GM10266 (cell line): ENCODE measurements at regions not wholly inside any gene's neighbourhood (a gene's known extent, or its start where the extent isn't known, plus 50 kb on each side); places are given as distances from the start of the nearest gene placed in this dataset.
"Not testable (repeated sequence)": the region's sequence is repeated elsewhere in the genome, so short reads cannot be mapped to it uniquely, and the experiment has no call there.

ENCODE experiments used
- DNase-seq: peaks from one replicate; pipeline ENCODE4 v3.0.0; 2012; ENCODE audit errors: extremely low spot score
- TF ChIP-seq, protein P1 (sequence below): IDR thresholded peaks from 2 replicates; pipeline ENCODE4 v1.5.1; 2012; ENCODE audit warnings: mild to moderate bottlenecking, low read depth; ENCODE audit not compliant: control insufficient read depth, insufficient read depth; ENCODE audit errors: missing control alignments

DNA sequence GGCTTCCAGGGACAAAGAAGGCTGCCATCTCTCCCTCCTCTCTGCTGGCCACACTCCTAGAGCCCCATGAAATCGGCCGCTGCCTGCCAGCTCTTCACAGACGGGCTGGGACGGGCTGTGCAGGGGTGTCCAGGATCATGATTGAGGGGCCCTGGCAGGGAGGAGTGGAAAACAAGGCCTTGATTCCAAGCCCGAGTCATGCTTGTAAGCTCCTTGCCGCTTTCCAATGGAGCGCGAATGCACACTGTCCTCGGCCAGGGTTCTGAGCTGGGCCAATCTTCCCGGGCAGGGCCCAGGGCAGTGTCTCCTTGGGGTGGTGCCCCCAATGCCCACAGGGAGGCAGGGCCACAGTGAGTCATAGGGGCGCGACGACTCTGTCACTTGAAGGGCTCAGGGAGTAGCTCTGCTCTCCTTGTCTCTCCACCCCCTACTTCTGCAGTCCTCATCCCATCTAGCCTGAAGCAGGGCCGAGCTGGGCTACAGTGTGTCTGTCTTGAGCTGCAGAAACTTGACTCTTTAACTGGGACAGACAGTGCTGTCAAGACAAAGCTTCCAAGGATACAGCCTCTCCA lies 186.2 kb upstream of the SVIL start:
- DNase-seq = no peak
- TF ChIP-seq, protein P1, sequence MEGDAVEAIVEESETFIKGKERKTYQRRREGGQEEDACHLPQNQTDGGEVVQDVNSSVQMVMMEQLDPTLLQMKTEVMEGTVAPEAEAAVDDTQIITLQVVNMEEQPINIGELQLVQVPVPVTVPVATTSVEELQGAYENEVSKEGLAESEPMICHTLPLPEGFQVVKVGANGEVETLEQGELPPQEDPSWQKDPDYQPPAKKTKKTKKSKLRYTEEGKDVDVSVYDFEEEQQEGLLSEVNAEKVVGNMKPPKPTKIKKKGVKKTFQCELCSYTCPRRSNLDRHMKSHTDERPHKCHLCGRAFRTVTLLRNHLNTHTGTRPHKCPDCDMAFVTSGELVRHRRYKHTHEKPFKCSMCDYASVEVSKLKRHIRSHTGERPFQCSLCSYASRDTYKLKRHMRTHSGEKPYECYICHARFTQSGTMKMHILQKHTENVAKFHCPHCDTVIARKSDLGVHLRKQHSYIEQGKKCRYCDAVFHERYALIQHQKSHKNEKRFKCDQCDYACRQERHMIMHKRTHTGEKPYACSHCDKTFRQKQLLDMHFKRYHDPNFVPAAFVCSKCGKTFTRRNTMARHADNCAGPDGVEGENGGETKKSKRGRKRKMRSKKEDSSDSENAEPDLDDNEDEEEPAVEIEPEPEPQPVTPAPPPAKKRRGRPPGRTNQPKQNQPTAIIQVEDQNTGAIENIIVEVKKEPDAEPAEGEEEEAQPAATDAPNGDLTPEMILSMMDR = no peak

DNA sequence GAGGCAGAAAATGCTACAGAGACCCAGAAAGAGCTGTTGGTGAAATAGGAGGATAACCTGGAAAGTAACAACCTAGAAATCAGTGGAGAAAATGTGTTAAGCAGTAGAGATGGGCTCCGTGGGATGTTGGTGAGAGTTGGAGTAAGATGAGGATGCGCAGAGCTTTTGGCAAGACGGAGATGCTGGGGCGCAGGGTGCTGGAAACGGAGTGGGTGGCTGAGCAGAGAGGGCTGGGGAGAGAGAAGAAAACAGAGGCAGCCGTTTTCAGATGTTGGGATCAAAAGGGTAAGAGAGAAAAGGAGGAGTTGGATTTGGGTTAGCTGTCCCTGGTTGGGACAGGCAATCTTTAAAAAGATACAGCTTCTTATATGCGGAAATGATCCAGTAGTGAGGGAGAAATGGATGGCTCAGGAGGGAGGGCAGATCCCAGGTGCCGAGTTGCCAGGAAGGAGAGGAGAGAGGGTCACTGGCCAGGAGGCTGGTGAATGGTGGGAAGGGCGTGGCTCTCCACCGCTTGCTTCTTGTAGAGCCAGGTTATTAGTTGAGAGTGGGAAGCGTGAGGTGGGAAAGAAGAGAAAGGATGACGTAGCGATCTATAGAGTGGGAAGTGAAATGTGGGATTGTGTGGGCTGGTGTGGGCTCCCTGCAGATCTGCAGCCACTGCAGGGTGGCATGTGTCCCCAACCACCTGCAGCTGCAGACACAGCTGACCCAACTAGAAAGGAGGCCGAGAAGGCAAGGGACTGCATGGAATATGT lies 182.2 kb upstream of the SVIL start:
- TF ChIP-seq, protein P1 = no peak
- DNase-seq = no peak

DNA sequence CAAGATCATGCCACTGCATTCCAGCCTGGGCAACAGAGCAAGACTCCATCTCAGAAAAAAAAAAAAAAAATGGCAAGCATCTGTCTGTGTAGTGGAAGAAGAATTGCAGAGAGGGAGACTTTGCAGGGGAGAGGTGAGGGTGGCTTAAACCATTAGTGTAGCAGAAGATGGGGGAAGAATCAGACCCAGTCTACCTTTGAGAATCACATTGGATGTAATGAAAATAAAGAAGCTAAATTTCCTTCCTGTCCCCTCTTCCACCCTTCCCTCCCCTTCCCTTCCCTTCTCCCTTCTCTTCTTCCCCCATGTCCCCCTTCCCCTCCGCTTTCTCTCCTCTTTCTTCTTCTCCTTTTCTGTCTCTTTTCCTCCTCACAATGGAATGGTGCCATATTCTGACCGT lies 180.8 kb upstream of the SVIL start:
- no peak for DNase-seq
- TF ChIP-seq, protein P1 = no peak

DNA sequence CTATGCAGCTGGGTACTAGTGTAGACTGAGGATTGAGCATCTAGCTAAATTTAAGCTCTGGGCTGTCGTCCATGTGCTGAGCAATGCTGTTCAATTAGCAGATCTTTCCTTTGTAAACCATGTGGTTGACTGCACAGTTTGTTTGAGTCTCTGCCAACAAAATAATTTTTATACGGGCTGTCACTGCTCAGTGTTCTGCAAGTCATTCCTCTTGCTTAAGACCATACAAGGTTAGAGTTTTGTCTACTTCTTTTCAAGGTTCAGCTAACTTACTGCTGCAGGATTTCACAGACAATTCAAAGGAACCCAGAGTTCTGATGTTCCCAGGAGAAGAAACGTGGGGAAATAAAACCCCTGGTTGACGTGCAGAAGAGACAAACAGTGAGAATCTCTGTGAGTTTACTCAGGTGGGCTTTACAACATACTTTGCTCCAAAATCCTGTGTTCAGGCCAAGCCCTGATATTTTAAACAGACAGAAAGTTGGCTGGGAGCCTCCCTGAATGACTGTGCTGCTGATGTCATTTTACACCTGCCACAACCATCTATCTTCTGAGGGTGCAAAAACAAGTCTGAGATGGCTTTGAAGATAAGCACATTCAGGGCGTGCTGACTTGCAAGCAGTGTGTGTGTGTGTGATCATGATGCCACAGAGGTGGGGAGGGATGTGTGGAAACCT lies 177.1 kb upstream of the SVIL start:
- TF ChIP-seq, protein P1 = no peak
- DNase-seq = no peak

DNA sequence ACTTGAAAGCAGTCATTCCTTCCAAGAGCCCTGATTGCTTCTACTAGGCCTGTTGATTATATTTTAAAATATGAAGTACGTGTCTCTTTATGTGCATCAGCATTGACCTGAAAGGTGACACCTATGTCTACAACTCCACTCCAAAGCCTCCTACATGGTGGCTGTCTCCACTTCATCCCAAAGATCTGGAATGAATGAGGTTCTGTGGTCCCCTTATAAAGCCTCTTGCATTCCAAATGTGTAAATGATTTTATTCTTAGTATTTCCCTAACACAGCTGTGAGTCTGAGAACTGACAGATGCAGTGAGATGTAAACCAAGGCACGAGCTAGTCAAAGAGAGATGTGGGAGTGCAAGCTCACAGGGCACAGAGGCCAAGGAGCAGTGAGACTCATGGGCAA lies 176.0 kb upstream of the SVIL start:
- DNase-seq = no peak
- TF ChIP-seq, protein P1 = no peak

DNA sequence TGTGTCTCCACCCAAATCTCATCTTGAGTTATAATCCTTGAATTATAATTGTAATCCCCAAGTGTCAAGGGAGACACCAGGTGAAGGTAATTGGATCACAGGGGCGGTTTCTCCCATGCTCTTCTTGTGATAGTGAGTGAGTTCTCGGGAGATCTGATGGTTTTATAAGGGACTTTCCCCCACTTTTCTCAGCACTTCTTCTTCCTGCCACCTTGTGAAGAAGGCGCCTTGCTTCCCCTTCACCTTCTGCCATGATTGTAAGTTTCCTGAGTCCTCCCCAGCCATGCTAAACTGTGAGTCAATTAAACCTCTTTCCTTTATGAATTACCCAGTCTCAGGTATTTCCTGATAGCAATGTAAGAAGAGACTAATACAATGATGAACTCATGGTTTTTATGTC lies 175.5 kb upstream of the SVIL start:
- DNase-seq = not testable (repeated sequence)

DNA sequence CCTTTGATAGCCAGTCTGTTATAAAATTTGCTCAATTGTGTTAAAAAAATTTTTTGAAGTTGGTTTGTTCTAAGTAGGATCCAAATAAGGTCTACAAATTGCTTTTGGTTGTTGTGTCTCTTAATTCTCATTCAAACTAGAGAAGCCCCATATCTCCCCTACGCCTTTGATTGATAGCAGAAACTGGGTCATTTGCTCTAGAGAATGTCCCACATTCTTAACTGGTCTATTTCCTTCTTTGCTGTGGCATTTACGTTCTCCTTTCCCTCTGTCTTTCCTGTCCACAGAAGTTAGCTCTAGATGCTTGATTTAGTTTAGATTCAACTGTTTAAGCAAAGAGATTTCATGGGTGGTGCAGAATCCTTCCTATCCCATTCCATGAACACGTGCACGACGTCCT lies 174.6 kb upstream of the SVIL start:
- TF ChIP-seq, protein P1 = no peak
- DNase-seq = no peak
